Progenitor cell of endocrine pancreas (in vitro differentiated cells): ENCODE measurements at regions not wholly inside any gene's neighbourhood (a gene's known extent, or its start where the extent isn't known, plus 50 kb on each side); places are given as distances from the start of the nearest gene placed in this dataset.

Experiments
- DNase-seq: peaks from one replicate; pipeline ENCODE4 v3.0.0; 2021; ENCODE audit warnings: low spot score; ENCODE audit not compliant: unreplicated experiment
- H3K27ac Mint-ChIP-seq: 2 replicates; pipeline ENCODE4 v1.8.0; 2021; ENCODE audit warnings: mild to moderate bottlenecking, moderate library complexity, mixed read lengths
- H3K27me3 Mint-ChIP-seq: 2 replicates; pipeline ENCODE4 v1.8.0; 2021; ENCODE audit warnings: mixed read lengths
- H3K36me3 Mint-ChIP-seq: 2 replicates; pipeline ENCODE4 v1.8.0; 2022; ENCODE audit warnings: mixed read lengths; ENCODE audit not compliant: insufficient read depth
- H3K4me1 Mint-ChIP-seq: 2 replicates; pipeline ENCODE4 v1.8.0; 2021; ENCODE audit warnings: low read depth, mixed read lengths
- H3K4me3 Mint-ChIP-seq: 2 replicates; pipeline ENCODE4 v1.8.0; 2021; ENCODE audit warnings: low read depth, mild to moderate bottlenecking, moderate library complexity, mixed read lengths
- H3K9me3 Mint-ChIP-seq: 2 replicates; pipeline ENCODE4 v1.8.0; 2021; ENCODE audit warnings: low read depth, mixed read lengths
- TF ChIP-seq, protein P1 (sequence below): fragments of 200-600 bp; sonication (generic); IDR thresholded peaks from one replicate; pipeline ENCODE4 v1.5.0; 2021; ENCODE audit warnings: antibody characterized with exemption, mild to moderate bottlenecking; ENCODE audit not compliant: unreplicated experiment

DNA sequence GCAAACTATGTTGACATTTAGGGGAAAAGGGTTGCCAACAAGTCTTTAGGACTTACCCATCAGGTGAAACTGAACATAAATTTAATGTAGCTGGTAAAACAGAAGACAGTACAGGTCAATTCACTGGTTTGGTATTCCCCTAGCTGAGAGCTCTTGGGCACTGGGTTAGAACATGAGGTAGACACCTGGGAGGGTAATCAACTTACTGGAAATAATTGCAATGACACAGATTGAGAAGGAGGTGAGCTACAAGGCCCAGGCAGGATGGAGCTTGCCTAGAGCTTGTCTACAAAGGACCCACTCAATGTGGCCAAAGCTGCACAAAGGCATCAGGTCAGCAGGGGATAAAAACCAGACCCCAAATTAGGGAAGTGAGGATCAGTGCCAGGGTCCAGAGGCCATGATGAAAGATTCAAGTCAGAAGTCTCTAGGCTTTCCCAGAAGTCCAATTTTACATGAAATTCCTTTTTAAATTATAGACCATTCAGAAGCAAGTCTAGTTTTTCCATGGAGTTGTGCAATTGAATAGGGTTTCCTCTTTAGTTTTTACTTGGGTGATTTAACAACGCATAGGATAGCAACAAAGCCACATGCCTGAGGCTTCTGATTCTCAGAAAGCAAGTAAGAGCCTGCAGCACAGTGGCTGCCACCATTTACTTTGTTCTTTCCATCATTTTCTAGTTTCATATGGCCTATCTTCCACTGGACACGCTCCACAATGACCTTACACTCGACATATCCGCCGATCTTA lies 194.0 kb downstream of the NDFIP2 start:
- H3K36me3 Mint-ChIP-seq: no peaks in the 10 kb centered on the region
- DNase-seq: no peak
- H3K27me3 Mint-ChIP-seq: no peaks in the 10 kb centered on the region
- no peak overlapping the region for H3K27ac Mint-ChIP-seq
- peaks cover 45% of the 10 kb centered on the region for H3K4me1 Mint-ChIP-seq
- peaks cover 3% of the 10 kb centered on the region for H3K9me3 Mint-ChIP-seq
- TF ChIP-seq, protein P1, sequence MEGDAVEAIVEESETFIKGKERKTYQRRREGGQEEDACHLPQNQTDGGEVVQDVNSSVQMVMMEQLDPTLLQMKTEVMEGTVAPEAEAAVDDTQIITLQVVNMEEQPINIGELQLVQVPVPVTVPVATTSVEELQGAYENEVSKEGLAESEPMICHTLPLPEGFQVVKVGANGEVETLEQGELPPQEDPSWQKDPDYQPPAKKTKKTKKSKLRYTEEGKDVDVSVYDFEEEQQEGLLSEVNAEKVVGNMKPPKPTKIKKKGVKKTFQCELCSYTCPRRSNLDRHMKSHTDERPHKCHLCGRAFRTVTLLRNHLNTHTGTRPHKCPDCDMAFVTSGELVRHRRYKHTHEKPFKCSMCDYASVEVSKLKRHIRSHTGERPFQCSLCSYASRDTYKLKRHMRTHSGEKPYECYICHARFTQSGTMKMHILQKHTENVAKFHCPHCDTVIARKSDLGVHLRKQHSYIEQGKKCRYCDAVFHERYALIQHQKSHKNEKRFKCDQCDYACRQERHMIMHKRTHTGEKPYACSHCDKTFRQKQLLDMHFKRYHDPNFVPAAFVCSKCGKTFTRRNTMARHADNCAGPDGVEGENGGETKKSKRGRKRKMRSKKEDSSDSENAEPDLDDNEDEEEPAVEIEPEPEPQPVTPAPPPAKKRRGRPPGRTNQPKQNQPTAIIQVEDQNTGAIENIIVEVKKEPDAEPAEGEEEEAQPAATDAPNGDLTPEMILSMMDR: no peak
- H3K4me3 Mint-ChIP-seq: no peak overlapping the region

DNA sequence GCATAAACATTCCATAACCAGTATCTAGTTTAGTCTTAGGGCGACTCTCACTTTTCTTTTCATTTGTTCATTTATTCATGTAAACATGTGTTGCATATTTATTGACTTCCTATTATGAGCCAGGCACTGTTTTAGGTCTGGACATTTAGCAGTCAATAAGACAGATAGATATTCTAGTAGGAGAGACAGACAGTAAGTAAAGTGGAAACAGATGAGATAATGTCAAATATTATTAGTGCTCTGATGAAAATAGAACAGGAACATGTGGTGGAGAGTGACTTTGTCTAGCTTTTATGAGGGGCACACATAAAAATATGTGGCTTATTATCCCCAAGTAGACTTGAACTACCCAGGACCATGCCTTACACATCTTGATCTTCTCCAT lies 193.0 kb downstream of the NDFIP2 start:
- no peak overlapping the region for H3K4me3 Mint-ChIP-seq
- no peaks in the 10 kb centered on the region for H3K27me3 Mint-ChIP-seq
- H3K4me1 Mint-ChIP-seq: peaks cover 50% of the 10 kb centered on the region
- TF ChIP-seq, protein P1: no peak
- H3K9me3 Mint-ChIP-seq: no peaks in the 10 kb centered on the region
- no peak overlapping the region for H3K27ac Mint-ChIP-seq
- DNase-seq: no peak
- H3K36me3 Mint-ChIP-seq: no peaks in the 10 kb centered on the region

DNA sequence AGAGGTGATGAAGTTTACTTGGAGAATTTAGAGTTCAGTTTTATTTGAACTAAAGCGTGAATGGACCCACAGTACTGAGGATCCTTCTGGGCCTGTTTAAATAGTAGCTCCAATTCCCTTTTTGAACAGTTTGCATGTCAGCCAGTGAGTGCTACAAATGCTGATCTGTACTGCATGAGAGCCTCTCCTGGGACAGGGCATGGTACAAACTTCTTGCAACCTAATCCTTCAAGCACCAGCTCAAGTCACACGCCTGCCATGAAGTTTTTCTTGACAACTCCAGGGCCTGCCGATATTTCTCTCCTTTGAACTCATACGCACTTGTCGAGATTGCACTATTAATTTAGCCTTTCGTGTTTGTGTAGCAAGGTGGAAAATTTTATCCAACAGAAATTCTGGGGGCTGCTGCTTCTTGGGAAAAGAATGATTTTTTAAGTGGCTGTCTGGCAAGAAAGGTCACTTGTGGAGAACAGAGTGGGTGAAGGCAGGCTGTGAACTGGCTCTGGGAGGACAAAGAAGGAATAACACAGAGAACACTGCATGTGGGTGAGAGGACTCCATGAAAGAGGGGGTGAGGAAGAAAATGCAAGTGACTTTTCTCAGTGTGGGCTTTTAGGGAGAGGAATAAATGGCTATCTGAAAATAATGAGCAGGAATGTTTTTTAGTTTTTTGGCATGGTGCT lies 192.5 kb downstream of the NDFIP2 start:
- Mint-ChIP-seq H3K27ac (no peak overlapping the region), H3K36me3 (no peaks in the 10 kb centered on the region), H3K4me3 (no peak overlapping the region), H3K27me3 (no peaks in the 10 kb centered on the region), H3K9me3 (no peaks in the 10 kb centered on the region), H3K4me1 (peaks cover 50% of the 10 kb centered on the region)
- TF ChIP-seq, protein P1: no peak
- DNase-seq: no peak

DNA sequence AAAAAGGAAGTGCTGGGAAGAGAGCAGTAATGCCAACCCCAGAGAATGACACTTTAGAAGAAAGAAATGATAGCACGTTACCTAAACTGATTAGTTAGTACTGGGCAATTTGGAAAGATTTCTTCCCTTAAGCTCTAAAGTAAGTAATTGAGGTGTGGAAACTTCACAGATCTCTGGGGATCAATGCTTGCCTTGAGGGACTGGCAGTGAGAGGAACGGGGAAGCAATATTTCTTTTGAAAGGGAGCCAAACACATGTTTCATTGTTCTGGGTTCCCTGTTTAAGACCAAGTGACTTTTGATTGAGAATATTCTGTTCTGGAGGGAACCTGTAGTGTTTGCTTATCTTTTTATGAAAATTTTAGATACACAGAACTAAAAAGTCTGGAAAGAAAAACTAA lies 190.5 kb downstream of the NDFIP2 start:
- Mint-ChIP-seq H3K4me1 (peaks cover 60% of the 10 kb centered on the region), H3K27me3 (no peaks in the 10 kb centered on the region), H3K9me3 (no peaks in the 10 kb centered on the region), H3K27ac (peak overlapping the region; percentile 40), H3K36me3 (no peaks in the 10 kb centered on the region), H3K4me3 (no peak overlapping the region)
- no peak for DNase-seq
- TF ChIP-seq, protein P1: no peak

DNA sequence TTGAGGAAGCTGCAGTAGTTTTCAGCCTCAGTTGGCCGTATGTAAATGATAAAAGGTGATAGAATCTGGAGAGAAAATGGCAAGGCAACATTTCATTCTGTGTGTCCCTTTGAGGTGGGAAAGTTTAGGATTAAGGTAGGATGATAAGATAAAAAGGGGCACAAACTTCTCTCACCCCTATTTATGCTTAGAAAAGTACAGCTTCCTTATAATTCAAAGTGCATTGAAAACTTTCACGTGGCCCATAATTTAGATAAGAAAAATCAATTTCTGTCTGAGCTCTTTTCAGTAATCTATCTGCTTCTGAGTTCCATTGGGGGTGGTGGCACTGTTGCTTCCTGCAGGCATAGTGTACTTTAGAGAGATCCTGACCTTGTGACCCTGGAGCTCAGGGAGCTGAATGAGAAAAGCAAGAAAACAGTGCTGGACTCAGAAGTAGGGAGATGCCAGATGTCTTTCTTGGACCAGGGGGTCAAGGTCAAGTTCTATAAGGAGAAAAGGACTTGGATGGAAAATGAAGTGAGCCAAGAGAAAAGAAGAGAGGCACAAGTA lies 187.3 kb downstream of the NDFIP2 start:
- peaks cover 3% of the 10 kb centered on the region for H3K36me3 Mint-ChIP-seq
- TF ChIP-seq, protein P1: no peak
- DNase-seq: no peak
- no peak overlapping the region for H3K4me3 Mint-ChIP-seq
- peaks cover 36% of the 10 kb centered on the region for H3K4me1 Mint-ChIP-seq
- no peaks in the 10 kb centered on the region for H3K27me3 Mint-ChIP-seq
- peaks cover 4% of the 10 kb centered on the region for H3K9me3 Mint-ChIP-seq
- H3K27ac Mint-ChIP-seq: peak overlapping the region; percentile 62
